Esophagus muscularis mucosa (tissue), 4 donors: ENCODE measurements at regions not wholly inside any gene's neighbourhood (a gene's known extent, or its start where the extent isn't known, plus 50 kb on each side); places are given as distances from the start of the nearest gene placed in this dataset.

ENCODE experiments used
- EP300 ChIP-seq: sonication (generic); formaldehyde crosslinking; IDR thresholded peaks from one replicate; pipeline ENCODE4 v1.6.1; 2017; ENCODE audit warnings: antibody characterized with exemption
- POLR2AphosphoS5 ChIP-seq, 2 donors: sonication (generic); formaldehyde crosslinking; IDR thresholded peaks; one replicate each; pipeline ENCODE4 v1.6.1; 2017; ENCODE audit warnings: antibody characterized with exemption in 2 of 2
- TF ChIP-seq, protein P1 (sequence below), 3 experiments: fragments of 200-600 bp in 2 of 3; fragments of 450-650 bp in 1 of 3; sonication (generic) in 2 of 3; IDR thresholded peaks; one replicate each; pipeline ENCODE4 v1.5.1; 2017 to 2019; ENCODE audit warnings: antibody characterized with exemption in 3 of 3, mild to moderate bottlenecking in 2 of 3, moderate library complexity in 1 of 3

DNA sequence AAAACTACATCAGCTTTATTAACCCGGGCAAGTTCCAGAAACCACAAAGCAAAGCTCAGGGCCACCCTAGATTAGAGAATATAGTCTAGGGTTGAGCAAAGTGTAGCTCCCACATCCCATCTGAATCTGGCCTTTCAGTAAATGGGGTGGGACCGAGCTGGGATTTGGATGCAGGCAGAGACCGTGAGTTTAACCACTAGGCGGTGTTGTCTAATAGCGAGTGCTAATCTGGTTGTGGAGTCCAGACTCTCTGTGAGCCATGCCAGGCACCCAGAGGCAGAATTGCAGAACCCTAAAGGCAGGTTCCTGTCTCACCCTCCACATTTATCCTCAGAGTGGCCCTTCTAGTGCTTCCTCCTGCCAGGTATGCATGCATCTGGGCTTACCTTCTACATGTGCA, 435.9 kb downstream of the TSN start:
- TF ChIP-seq, protein P1, sequence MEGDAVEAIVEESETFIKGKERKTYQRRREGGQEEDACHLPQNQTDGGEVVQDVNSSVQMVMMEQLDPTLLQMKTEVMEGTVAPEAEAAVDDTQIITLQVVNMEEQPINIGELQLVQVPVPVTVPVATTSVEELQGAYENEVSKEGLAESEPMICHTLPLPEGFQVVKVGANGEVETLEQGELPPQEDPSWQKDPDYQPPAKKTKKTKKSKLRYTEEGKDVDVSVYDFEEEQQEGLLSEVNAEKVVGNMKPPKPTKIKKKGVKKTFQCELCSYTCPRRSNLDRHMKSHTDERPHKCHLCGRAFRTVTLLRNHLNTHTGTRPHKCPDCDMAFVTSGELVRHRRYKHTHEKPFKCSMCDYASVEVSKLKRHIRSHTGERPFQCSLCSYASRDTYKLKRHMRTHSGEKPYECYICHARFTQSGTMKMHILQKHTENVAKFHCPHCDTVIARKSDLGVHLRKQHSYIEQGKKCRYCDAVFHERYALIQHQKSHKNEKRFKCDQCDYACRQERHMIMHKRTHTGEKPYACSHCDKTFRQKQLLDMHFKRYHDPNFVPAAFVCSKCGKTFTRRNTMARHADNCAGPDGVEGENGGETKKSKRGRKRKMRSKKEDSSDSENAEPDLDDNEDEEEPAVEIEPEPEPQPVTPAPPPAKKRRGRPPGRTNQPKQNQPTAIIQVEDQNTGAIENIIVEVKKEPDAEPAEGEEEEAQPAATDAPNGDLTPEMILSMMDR (IDR thresholded peaks at IDR 0.05): no peak
- TF ChIP-seq EP300 (no peak), POLR2AphosphoS5 (IDR thresholded peaks at IDR 0.05) (no peak)
